IMR-90 (cell line): ENCODE measurements at regions not wholly inside any gene's neighbourhood (a gene's known extent, or its start where the extent isn't known, plus 50 kb on each side); places are given as distances from the start of the nearest gene placed in this dataset.

Experiments
- ATAC-seq: fragments of 200-7000 bp; cut with Tn5 transposase; 2 replicates; pipeline ENCODE4 v1.9.1; 2020; ENCODE audit warnings: low read depth, mild to moderate bottlenecking, moderate library complexity
- BruUV-seq: library from RNA; stranded (reverse); fragments of 400-500 nt; replicated peaks from 2 replicates; lab custom pipeline; 2021; lab: Mats Ljungman, UMichigan
- CTCF ChIA-PET: fragments of 300-600 bp; formaldehyde crosslinking; extraction: SDS; loops from one replicate; lab custom pipeline; 2021; ENCODE audit warnings: antibody characterized with exemption; lab: Yijun Ruan, JAX
- POLR2A ChIA-PET: fragments of 300-600 bp; sonication (Branson Sonifier 250); formaldehyde crosslinking; loops from one replicate; lab custom pipeline; 2022; ENCODE audit warnings: antibody characterized with exemption; ENCODE audit not compliant: unreplicated experiment; lab: Charles Lee
- DNase-seq: peaks from one replicate; pipeline ENCODE4 v3.0.0; 2013
- H2AFZ ChIP-seq: replicated peaks from 2 replicates; pipeline ENCODE3; 2013; ENCODE audit warnings: low read length, mild to moderate bottlenecking; ENCODE audit not compliant: poor library complexity
- H2AK5ac ChIP-seq: 2 replicates; pipeline ENCODE4 v1.6.1; 2013; ENCODE audit warnings: low read depth, low read length, inconsistent platforms
- H2AK9ac ChIP-seq: replicated peaks from 2 replicates; pipeline ENCODE3; 2013; ENCODE audit warnings: mild to moderate bottlenecking, low read depth, low read length, moderate library complexity; ENCODE audit not compliant: poor library complexity
- H2BK120ac ChIP-seq: 2 replicates; pipeline ENCODE4 v1.6.1; 2013; ENCODE audit warnings: low read depth, low read length, inconsistent platforms
- H2BK15ac ChIP-seq: 3 replicates; pipeline ENCODE4 v1.6.1; 2013; ENCODE audit warnings: low read depth, low read length, inconsistent platforms
- H2BK20ac ChIP-seq: 2 replicates; pipeline ENCODE4 v1.6.1; 2013; ENCODE audit warnings: low read depth, mild to moderate bottlenecking, inconsistent platforms, low read length, moderate library complexity
- H2BK5ac ChIP-seq: 2 replicates; pipeline ENCODE4 v1.6.1; 2013; ENCODE audit warnings: mild to moderate bottlenecking, low read depth, low read length, inconsistent platforms; ENCODE audit not compliant: poor library complexity, severe bottlenecking
- H3K14ac ChIP-seq: replicated peaks from 2 replicates; pipeline ENCODE4 v1.6.1; 2013; ENCODE audit warnings: low read depth, low read length, inconsistent platforms
- H3K18ac ChIP-seq: 2 replicates; pipeline ENCODE4 v1.6.1; 2013; ENCODE audit warnings: low read depth, low read length, control low read depth
- H3K23ac ChIP-seq: 2 replicates; pipeline ENCODE4 v1.6.1; 2013; ENCODE audit warnings: low read depth, low read length, inconsistent platforms
- H3K27ac ChIP-seq: 2 replicates; pipeline ENCODE4 v1.5.1; 2013; ENCODE audit warnings: mild to moderate bottlenecking, control low read depth, low read length; ENCODE audit not compliant: insufficient read depth
- H3K27me3 ChIP-seq: 2 replicates; pipeline ENCODE4 v1.6.1; 2013; ENCODE audit warnings: low read length; ENCODE audit not compliant: control insufficient read depth, insufficient read depth
- H3K36me3 ChIP-seq: 2 replicates; pipeline ENCODE4 v1.6.1; 2013; ENCODE audit warnings: low read length, mixed read lengths; ENCODE audit not compliant: control insufficient read depth, insufficient read depth
- H3K4ac ChIP-seq: 2 replicates; pipeline ENCODE4 v1.6.1; 2013; ENCODE audit warnings: low read depth, low read length, inconsistent platforms
- H3K4me1 ChIP-seq: 2 replicates; pipeline ENCODE4 v1.6.1; 2013; ENCODE audit warnings: low read length, mixed read lengths; ENCODE audit not compliant: control insufficient read depth, insufficient read depth
- H3K4me2 ChIP-seq: 2 replicates; pipeline ENCODE4 v1.6.1; 2013; ENCODE audit warnings: low read depth, mild to moderate bottlenecking, control low read depth, low read length, moderate library complexity
- H3K4me3 ChIP-seq: 2 replicates; pipeline ENCODE4 v1.5.1; 2013; ENCODE audit warnings: low read depth, mild to moderate bottlenecking, control low read depth, low read length, moderate library complexity; ENCODE audit not compliant: insufficient read depth
- H3K56ac ChIP-seq: 2 replicates; pipeline ENCODE4 v1.6.1; 2013; ENCODE audit warnings: low read length, inconsistent platforms; ENCODE audit not compliant: insufficient read depth; ENCODE audit errors: extremely low read depth
- H3K79me1 ChIP-seq, 2 experiments: 2 replicates each; pipeline ENCODE4 v1.6.1; 2013; ENCODE audit warnings: low read length in 2 of 2, inconsistent platforms in 1 of 2, low read depth in 1 of 2
- H3K9ac ChIP-seq: 2 replicates; pipeline ENCODE4 v1.6.1; 2013; ENCODE audit warnings: low read depth, low read length, control low read depth
- H3K9me1 ChIP-seq: 2 replicates; pipeline ENCODE4 v1.6.1; 2013; ENCODE audit warnings: low read length, inconsistent platforms; ENCODE audit not compliant: insufficient read depth
- H3K9me3 ChIP-seq: 2 replicates; pipeline ENCODE4 v1.6.1; 2013; ENCODE audit warnings: low read length; ENCODE audit not compliant: control insufficient read depth, insufficient read depth
- H4K20me1 ChIP-seq: 2 replicates; pipeline ENCODE4 v1.6.1; 2013; ENCODE audit warnings: low read length, inconsistent platforms; ENCODE audit not compliant: insufficient read depth
- H4K5ac ChIP-seq: 2 replicates; pipeline ENCODE4 v1.6.1; 2013; ENCODE audit warnings: mild to moderate bottlenecking, low read depth, low read length, control low read depth
- H4K8ac ChIP-seq, 2 experiments: 2 replicates each; pipeline ENCODE4 v1.6.1; 2013; ENCODE audit warnings: low read depth in 2 of 2, low read length in 2 of 2, control low read depth in 1 of 2, inconsistent platforms in 1 of 2
- H4K91ac ChIP-seq: 2 replicates; pipeline ENCODE4 v1.6.1; 2013; ENCODE audit warnings: low read depth, low read length, inconsistent platforms; ENCODE audit not compliant: insufficient read depth
- BHLHE40 ChIP-seq: fragments of 150-350 bp; IDR thresholded peaks from 2 replicates; pipeline ENCODE4 v1.6.1; 2016; ENCODE audit warnings: mild to moderate bottlenecking, low read depth, low read length
- CEBPB ChIP-seq: IDR thresholded peaks from 2 replicates; pipeline ENCODE4 v1.6.1; 2012; ENCODE audit warnings: low read depth, low read length, improper control_type of control experiment
- CHD1 ChIP-seq: IDR thresholded peaks from 2 replicates; pipeline ENCODE4 v1.6.1; 2012; ENCODE audit warnings: low read depth, low read length, improper control_type of control experiment
- CTCF ChIP-seq: conservative IDR thresholded peaks from 2 replicates; pipeline ENCODE4 v1.5.1; 2012; ENCODE audit warnings: mild to moderate bottlenecking, low read depth, low read length, improper control_type of control experiment
- ELK1 ChIP-seq: fragments of 150-350 bp; IDR thresholded peaks from 2 replicates; pipeline ENCODE4 v1.6.1; 2016; ENCODE audit warnings: low read depth, mild to moderate bottlenecking, low read length, moderate library complexity, borderline replicate concordance
- FOS ChIP-seq: fragments of 150-350 bp; IDR thresholded peaks from 2 replicates; pipeline ENCODE4 v1.6.1; 2016; ENCODE audit warnings: low read depth, low read length
- MAFK ChIP-seq: IDR thresholded peaks from 2 replicates; pipeline ENCODE4 v1.6.1; 2012; ENCODE audit warnings: low read depth, low read length, improper control_type of control experiment
- MAZ ChIP-seq: IDR thresholded peaks from 2 replicates; pipeline ENCODE4 v1.6.1; 2012; ENCODE audit warnings: low read depth, mild to moderate bottlenecking, low read length, improper control_type of control experiment, moderate library complexity, borderline replicate concordance
- MXI1 ChIP-seq: IDR thresholded peaks from 2 replicates; pipeline ENCODE4 v1.6.1; 2012; ENCODE audit warnings: low read depth, mild to moderate bottlenecking, low read length, moderate library complexity, borderline replicate concordance
- NFE2L2 ChIP-seq: fragments of 150-350 bp; IDR thresholded peaks from 2 replicates; pipeline ENCODE4 v1.6.1; 2016; ENCODE audit warnings: low read depth, mild to moderate bottlenecking, low read length
- POLR2A ChIP-seq: IDR thresholded peaks from 2 replicates; pipeline ENCODE4 v1.6.1; 2012; ENCODE audit warnings: mild to moderate bottlenecking, low read depth, low read length
- RAD21 ChIP-seq: IDR thresholded peaks from 2 replicates; pipeline ENCODE4 v1.6.1; 2012; ENCODE audit warnings: low read length, improper control_type of control experiment
- RCOR1 ChIP-seq: IDR thresholded peaks from 2 replicates; pipeline ENCODE4 v1.6.1; 2012; ENCODE audit warnings: mild to moderate bottlenecking, low read length, improper control_type of control experiment; ENCODE audit not compliant: insufficient replicate concordance
- RFX5 ChIP-seq: IDR thresholded peaks from 2 replicates; pipeline ENCODE4 v1.8.0; 2012; ENCODE audit warnings: low read depth, mild to moderate bottlenecking, low read length, moderate library complexity
- SMC3 ChIP-seq: fragments of 150-350 bp; IDR thresholded peaks from 2 replicates; pipeline ENCODE4 v1.6.1; 2016; ENCODE audit warnings: low read depth, mild to moderate bottlenecking, antibody characterized with exemption, low read length, moderate library complexity
- USF2 ChIP-seq: fragments of 150-350 bp; IDR thresholded peaks from 2 replicates; pipeline ENCODE4 v1.6.1; 2017; ENCODE audit warnings: mild to moderate bottlenecking, antibody characterized with exemption, low read length, low read depth
- WGBS, 2 experiments: methylation state at CpG; one replicate each; pipeline versions ENCODE4 v1.1.5 to v1.1.7; 2013; ENCODE audit warnings: missing lambda C conversion rate in 2 of 2; ENCODE audit not compliant: insufficient read length in 1 of 2; ENCODE audit errors: extremely low coverage in 2 of 2; 5-methylcytosine and 5-hydroxymethylcytosine counted together
- dilution Hi-C: fragments of 300-500 bp; cut with HindIII; formaldehyde crosslinking; loops from one replicate; pipeline ENCODE4 v1.14.3; 2018; ENCODE audit warnings: low sequenced_read_pairs; ENCODE audit not compliant: unreplicated experiment
- in situ Hi-C: fragments of 300-500 bp; cut with MboI; formaldehyde crosslinking; loops from 3 replicates; pipeline ENCODE4 v1.14.3; 2019; ENCODE audit warnings: low sequenced_read_pairs, inconsistent platforms, mixed read lengths
- intact Hi-C: fragments of 100-400 bp; cut with micrococcal nuclease; formaldehyde crosslinking; loops from 2 replicates; pipeline ENCODE4 v1.10.0; 2022

- Histone ChIP-seq H4K8ac (no peak overlapping the region), H3K36me3 (no peaks in the 10 kb centered on the region), H3K4ac (no peak overlapping the region), H3K4me2 (no peak overlapping the region), H2BK120ac (no peak overlapping the region), H3K4me3 (no peak overlapping the region), H2AFZ (no peak overlapping the region), H4K91ac (no peak overlapping the region), H3K9ac (no peak overlapping the region), H2BK5ac (no peak overlapping the region), H3K14ac (no peak overlapping the region), H3K23ac (no peak overlapping the region), H2BK20ac (no peak overlapping the region), H3K9me3 (peaks cover 2% of the 10 kb centered on the region; the same call in 1 of the 2 replicates), H3K79me1 (no peaks in the 10 kb centered on the region), H4K5ac (no peak overlapping the region), H3K4me1 (peaks cover 4% of the 10 kb centered on the region), H3K9me1 (peaks cover 9% of the 10 kb centered on the region), H3K27ac (no peak overlapping the region), H3K18ac (no peak overlapping the region), H2AK5ac (no peak overlapping the region), H2BK15ac (no peak overlapping the region), H4K20me1 (peaks cover 5% of the 10 kb centered on the region; the same call in 1 of the 2 replicates), H3K27me3 (peaks cover 43% of the 10 kb centered on the region), H3K56ac (no peak overlapping the region), H2AK9ac (no peak overlapping the region)
- TF ChIP-seq ELK1 (no peak), NFE2L2 (no peak), POLR2A (no peak), MAFK (no peak), FOS (no peak), USF2 (no peak), RCOR1 (no peak), RAD21 (no peak), MAZ (no peak), BHLHE40 (no peak), CTCF (no peak), CHD1 (no peak), CEBPB (no peak), MXI1 (no peak), RFX5 (no peak), SMC3 (no peak)
- ChIA-PET CTCF (no interaction called here), POLR2A (interaction anchor here (1.2 kb wide), 1 partner anchor 12 kb away, joined by 3 read pairs; no protein-coding TSS in a partner anchor)
- intact Hi-C loops: no loop called here
- in situ Hi-C loops: no loop called here
- dilution Hi-C loops: no loop called here
- DNase-seq (peak; percentile 31), ATAC-seq (peak; percentile 58)
- WGBS, 2 experiments: no CpG with 5 or more reads among the region's 2 CpGs
- BruUV-seq: no TSS peak
Measured at GRCh38 chr14:58942516-58942915, 246.0 kb upstream of the DAAM1 start.
